ENCODE measurements at regions not wholly inside any gene's neighbourhood (a gene's known extent, or its start where the extent isn't known, plus 50 kb on each side); places are given as distances from the start of the nearest gene placed in this dataset.

- ATAC-seq (no peak), DNase-seq (no peak)
- no peak for TF ChIP-seq POLR2A (IDR thresholded peaks at IDR 0.05)
- TF ChIP-seq CTCF (IDR thresholded peaks at IDR 0.05 in 4 of 5, conservative IDR thresholded peaks at IDR 0.05 in 1 of 5) = no peak
- Histone ChIP-seq H3K27me3 (no peaks in the 10 kb centered on the region), H3K36me3 (no peaks in the 10 kb centered on the region), H3K9me3 (no peaks in the 10 kb centered on the region), H3K27ac (no peak overlapping the region), H3K4me3 (no peak overlapping the region), H3K4me1 (no peaks in the 10 kb centered on the region)
- in situ Hi-C loops (cut with MboI; ENCODE audit: low sequenced_read_pairs in 4 of 4) (no loop called here), intact Hi-C loops (cut with DNase I; ENCODE audit: low total_unique reads) (no loop called here)
Observed at GRCh38 chr3:102144063-102144462, 290.8 kb upstream of the ZPLD1 start.

- Histone ChIP-seq H3K4me1 (no peaks in the 10 kb centered on the region), H3K9me3 (no peaks in the 10 kb centered on the region), H3K4me3 (no peak overlapping the region), H3K27ac (no peak overlapping the region), H3K27me3 (no peaks in the 10 kb centered on the region), H3K36me3 (no peaks in the 10 kb centered on the region)
- in situ Hi-C loops (cut with MboI; ENCODE audit: low sequenced_read_pairs in 4 of 4) = no loop called here
- no peak for TF ChIP-seq CTCF (IDR thresholded peaks at IDR 0.05 in 4 of 5, conservative IDR thresholded peaks at IDR 0.05 in 1 of 5)
- no peak for TF ChIP-seq POLR2A (IDR thresholded peaks at IDR 0.05)
- ATAC-seq (no peak), DNase-seq (no peak)
- intact Hi-C loops (cut with DNase I; ENCODE audit: low total_unique reads) = no loop called here
Observed at GRCh38 chr3:102148598-102149337, 286.0 kb upstream of the ZPLD1 start.

GRCh38 chr3:102151935-102152334 is 282.9 kb upstream of the ZPLD1 start:
- DNase-seq (no peak), ATAC-seq (no peak)
- intact Hi-C loops (cut with DNase I; ENCODE audit: low total_unique reads) (no loop called here), in situ Hi-C loops (cut with MboI; ENCODE audit: low sequenced_read_pairs in 4 of 4) (no loop called here)
- H3K27ac ChIP-seq = no peak overlapping the region
- no peaks in the 10 kb centered on the region for H3K4me1 ChIP-seq
- TF ChIP-seq POLR2A (IDR thresholded peaks at IDR 0.05) = no peak
- no peak for TF ChIP-seq CTCF (IDR thresholded peaks at IDR 0.05 in 4 of 5, conservative IDR thresholded peaks at IDR 0.05 in 1 of 5)
- H3K36me3 ChIP-seq = no peaks in the 10 kb centered on the region
- no peak overlapping the region for H3K4me3 ChIP-seq
- no peaks in the 10 kb centered on the region for H3K9me3 ChIP-seq
- H3K27me3 ChIP-seq = no peaks in the 10 kb centered on the region

DNA sequence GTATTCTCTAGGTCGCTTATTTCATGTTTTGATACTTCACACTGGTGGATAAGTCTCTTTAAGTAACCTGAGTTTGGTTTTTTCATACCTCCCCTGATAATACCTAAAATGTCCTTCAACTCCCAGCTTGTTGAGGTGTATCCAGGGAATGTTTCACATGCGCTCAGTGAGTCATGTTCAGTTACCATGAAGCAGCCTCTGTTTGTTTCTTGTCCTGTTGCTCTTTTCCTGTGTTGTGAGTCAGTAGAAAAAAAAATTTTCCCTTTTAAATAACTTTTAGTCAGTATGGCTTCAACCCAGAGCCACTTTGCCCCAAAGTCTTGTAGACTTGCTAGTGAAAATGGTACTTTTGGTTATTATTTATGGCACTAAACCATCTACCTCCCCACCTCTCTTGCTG is 278.4 kb upstream of the ZPLD1 start:
- DNase-seq = no peak
- no peaks in the 10 kb centered on the region for H3K4me1 ChIP-seq
- no peaks in the 10 kb centered on the region for H3K9me3 ChIP-seq
- in situ Hi-C loops (cut with MboI; ENCODE audit: low sequenced_read_pairs in 4 of 4) = no loop called here
- intact Hi-C loops (cut with DNase I; ENCODE audit: low total_unique reads) = no loop called here
- H3K4me3 ChIP-seq = no peak overlapping the region
- TF ChIP-seq CTCF (IDR thresholded peaks at IDR 0.05 in 4 of 5, conservative IDR thresholded peaks at IDR 0.05 in 1 of 5) (no peak), POLR2A (IDR thresholded peaks at IDR 0.05) (no peak)
- H3K27me3 ChIP-seq = no peaks in the 10 kb centered on the region
- no peak overlapping the region for H3K27ac ChIP-seq
- peak in 1 of 2 donors; percentile 30 for ATAC-seq
- H3K36me3 ChIP-seq = no peaks in the 10 kb centered on the region

Data from gastrocnemius medialis (tissue), 4 donors.